ENCODE measurements at regions not wholly inside any gene's neighbourhood (a gene's known extent, or its start where the extent isn't known, plus 50 kb on each side); places are given as distances from the start of the nearest gene placed in this dataset.

- TF ChIP-seq, protein P1, sequence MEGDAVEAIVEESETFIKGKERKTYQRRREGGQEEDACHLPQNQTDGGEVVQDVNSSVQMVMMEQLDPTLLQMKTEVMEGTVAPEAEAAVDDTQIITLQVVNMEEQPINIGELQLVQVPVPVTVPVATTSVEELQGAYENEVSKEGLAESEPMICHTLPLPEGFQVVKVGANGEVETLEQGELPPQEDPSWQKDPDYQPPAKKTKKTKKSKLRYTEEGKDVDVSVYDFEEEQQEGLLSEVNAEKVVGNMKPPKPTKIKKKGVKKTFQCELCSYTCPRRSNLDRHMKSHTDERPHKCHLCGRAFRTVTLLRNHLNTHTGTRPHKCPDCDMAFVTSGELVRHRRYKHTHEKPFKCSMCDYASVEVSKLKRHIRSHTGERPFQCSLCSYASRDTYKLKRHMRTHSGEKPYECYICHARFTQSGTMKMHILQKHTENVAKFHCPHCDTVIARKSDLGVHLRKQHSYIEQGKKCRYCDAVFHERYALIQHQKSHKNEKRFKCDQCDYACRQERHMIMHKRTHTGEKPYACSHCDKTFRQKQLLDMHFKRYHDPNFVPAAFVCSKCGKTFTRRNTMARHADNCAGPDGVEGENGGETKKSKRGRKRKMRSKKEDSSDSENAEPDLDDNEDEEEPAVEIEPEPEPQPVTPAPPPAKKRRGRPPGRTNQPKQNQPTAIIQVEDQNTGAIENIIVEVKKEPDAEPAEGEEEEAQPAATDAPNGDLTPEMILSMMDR (IDR thresholded peaks at IDR 0.05) = no peak
- TF ChIP-seq ZFX (IDR thresholded peaks at IDR 0.05; ENCODE audit: borderline replicate concordance) = no peak
These were observed 164.7 kb upstream of the MYL2 start for GRCh38 chr12:111085096-111085495.
